ENCODE measurements at regions not wholly inside any gene's neighbourhood (a gene's known extent, or its start where the extent isn't known, plus 50 kb on each side); places are given as distances from the start of the nearest gene placed in this dataset.

DNA sequence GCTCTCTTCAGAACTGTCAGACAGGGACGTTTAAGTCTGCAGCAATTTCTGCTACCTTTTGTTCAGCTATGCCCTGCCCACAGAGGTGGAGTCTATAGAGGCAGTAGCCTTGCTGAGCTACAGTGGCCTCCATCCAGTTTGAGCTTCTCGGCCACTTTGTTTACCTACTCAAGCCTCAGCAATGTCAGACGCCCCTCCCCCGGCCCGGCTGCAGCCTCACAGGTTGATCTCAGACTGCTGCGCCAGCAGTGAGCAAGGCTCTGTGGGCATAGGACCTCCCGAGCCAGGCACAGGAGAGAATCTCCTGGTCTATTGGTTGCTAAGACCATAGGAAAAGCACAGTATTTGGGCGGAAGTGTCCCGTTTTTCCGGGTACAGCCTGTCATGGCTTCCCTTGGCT lies 89.9 kb upstream of the PDC start:
- no peak for ATAC-seq (ENCODE audit: low FRiP score in 2 of 2)
- Histone ChIP-seq H3K9me3 (peaks cover 0 to 16% (median 3%) of the 10 kb centered on the region in 4 donors), H3K27ac (no peak overlapping the region), H3K27me3 (no peaks in the 10 kb centered on the region), H3K36me3 (no peaks in the 10 kb centered on the region), H3K4me1 (no peaks in the 10 kb centered on the region), H3K4me3 (no peak overlapping the region)
- TF ChIP-seq POLR2AphosphoS5 (IDR thresholded peaks at IDR 0.05): no peak
- TF ChIP-seq, protein P1, sequence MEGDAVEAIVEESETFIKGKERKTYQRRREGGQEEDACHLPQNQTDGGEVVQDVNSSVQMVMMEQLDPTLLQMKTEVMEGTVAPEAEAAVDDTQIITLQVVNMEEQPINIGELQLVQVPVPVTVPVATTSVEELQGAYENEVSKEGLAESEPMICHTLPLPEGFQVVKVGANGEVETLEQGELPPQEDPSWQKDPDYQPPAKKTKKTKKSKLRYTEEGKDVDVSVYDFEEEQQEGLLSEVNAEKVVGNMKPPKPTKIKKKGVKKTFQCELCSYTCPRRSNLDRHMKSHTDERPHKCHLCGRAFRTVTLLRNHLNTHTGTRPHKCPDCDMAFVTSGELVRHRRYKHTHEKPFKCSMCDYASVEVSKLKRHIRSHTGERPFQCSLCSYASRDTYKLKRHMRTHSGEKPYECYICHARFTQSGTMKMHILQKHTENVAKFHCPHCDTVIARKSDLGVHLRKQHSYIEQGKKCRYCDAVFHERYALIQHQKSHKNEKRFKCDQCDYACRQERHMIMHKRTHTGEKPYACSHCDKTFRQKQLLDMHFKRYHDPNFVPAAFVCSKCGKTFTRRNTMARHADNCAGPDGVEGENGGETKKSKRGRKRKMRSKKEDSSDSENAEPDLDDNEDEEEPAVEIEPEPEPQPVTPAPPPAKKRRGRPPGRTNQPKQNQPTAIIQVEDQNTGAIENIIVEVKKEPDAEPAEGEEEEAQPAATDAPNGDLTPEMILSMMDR (IDR thresholded peaks at IDR 0.05): no peak
- TF ChIP-seq EP300 (IDR thresholded peaks at IDR 0.05): no peak
- TF ChIP-seq POLR2A (IDR thresholded peaks at IDR 0.05): no peak
- 90 to 94% methylated on average over 6 to 7 of the region's 10 CpGs for WGBS, 2 donors
- DNase-seq: peak in 1 of 2 donors; percentile 32

DNA sequence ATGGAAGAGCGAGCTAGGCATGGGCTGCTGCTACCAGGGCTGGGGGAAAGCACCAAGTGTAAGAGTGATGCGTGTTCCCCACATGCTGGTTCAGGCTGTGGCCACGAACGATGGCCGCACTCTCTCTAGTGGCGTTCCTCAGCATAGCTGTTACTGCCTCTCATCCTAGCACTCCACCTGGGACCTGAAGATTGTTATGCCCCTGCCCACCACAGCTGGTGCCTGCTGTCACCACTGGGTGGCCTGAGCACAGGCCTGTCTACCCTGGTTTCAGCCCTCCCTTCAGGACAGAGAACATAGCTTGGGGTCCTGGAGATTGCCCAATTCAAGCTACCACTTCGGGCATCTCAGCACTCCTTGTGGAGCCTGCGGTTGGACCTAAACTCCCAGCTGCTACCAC lies 80.1 kb upstream of the PDC start:
- Histone ChIP-seq H3K4me3 (no peak overlapping the region), H3K36me3 (no peaks in the 10 kb centered on the region), H3K9me3 (peaks cover 3 to 13% (median 6%) of the 10 kb centered on the region in 4 donors), H3K27me3 (no peaks in the 10 kb centered on the region), H3K4me1 (peaks cover 0 to 7% (median 4%) of the 10 kb centered on the region in 4 donors), H3K27ac (no peak overlapping the region)
- TF ChIP-seq POLR2A (IDR thresholded peaks at IDR 0.05) (no peak), EP300 (IDR thresholded peaks at IDR 0.05) (no peak), POLR2AphosphoS5 (IDR thresholded peaks at IDR 0.05) (no peak)
- TF ChIP-seq, protein P1 (IDR thresholded peaks at IDR 0.05): no peak
- 89 to 100% methylated on average over 2 to 8 of the region's 8 CpGs for WGBS, 2 donors
- peak in 1 of 2 donors; percentile 32 for DNase-seq
- ATAC-seq (ENCODE audit: low FRiP score in 2 of 2): peak in 1 of 2 donors; percentile 24

DNA sequence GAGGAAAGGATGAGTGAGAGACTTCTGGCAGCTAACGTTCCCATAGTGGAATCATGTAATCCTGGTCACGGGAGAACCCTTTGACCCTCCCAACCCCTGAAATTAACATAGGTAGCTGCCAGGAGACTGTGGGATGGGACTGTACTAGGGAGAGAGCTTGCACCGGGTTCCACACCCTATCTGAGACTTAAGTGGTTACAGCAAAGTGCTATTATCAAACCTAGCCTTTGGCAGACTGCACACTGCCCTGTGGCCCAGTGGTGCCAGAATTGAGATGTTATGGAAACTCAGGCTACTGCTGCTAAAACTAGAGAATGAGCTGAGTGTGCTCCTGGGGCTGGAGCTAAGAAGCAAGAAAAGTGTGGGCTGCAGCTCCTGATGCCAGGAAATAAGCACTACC lies 79.6 kb upstream of the PDC start:
- DNase-seq (no peak), ATAC-seq (ENCODE audit: low FRiP score in 2 of 2) (no peak)

DNA sequence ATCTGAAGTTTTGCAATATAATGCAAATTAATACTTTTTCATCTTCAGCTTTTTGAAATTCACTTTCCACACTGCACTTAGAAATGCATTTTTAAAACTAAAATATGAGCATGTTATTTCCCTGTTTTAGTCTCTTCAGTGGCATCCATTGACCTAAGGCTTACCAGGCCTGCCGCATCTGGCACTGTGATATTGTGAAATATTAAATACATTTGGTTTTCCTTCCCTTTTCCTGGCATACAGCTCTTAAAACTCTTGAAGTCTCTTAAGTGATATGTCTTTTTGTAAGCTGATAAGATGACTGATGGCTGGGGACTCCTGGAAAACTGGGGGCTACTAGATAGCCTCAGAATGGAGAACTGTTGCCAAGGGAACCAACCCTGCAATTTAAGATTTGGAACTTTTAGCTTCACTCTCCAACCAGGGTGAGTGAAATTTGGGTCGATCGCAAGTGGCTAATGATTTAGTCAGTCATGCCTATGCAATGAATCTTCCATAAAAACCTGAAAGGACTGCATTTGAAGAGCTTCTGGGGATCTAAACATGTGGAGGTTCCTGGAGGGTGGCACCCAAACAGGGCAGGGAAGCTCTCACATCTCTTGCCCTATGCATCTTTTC lies 75.5 kb upstream of the PDC start:
- ATAC-seq (ENCODE audit: low FRiP score in 2 of 2): peak in 1 of 2 donors; percentile 49

More for the DNA sequence above, 79.6 kb upstream of the PDC start:
- H3K4me1 ChIP-seq: peaks cover 2 to 12% (median 7%) of the 10 kb centered on the region in 4 donors
- H3K27me3 ChIP-seq: no peaks in the 10 kb centered on the region
- no peak overlapping the region for H3K27ac ChIP-seq
- WGBS, 2 donors: 72 to 78% methylated on average over 3 of the region's 3 CpGs
- no peak overlapping the region for H3K4me3 ChIP-seq
- no peaks in the 10 kb centered on the region for H3K36me3 ChIP-seq
- peaks cover 3 to 13% (median 6%) of the 10 kb centered on the region in 4 donors for H3K9me3 ChIP-seq
- TF ChIP-seq, protein P1 (IDR thresholded peaks at IDR 0.05): no peak
- TF ChIP-seq EP300 (IDR thresholded peaks at IDR 0.05) (no peak), POLR2AphosphoS5 (IDR thresholded peaks at IDR 0.05) (no peak), POLR2A (IDR thresholded peaks at IDR 0.05) (no peak)

More for the DNA sequence above, 75.5 kb upstream of the PDC start:
- Histone ChIP-seq H3K9me3 (no peaks in the 10 kb centered on the region), H3K4me3 (no peak overlapping the region), H3K27ac (no peak overlapping the region), H3K36me3 (no peaks in the 10 kb centered on the region), H3K4me1 (peaks cover 2 to 20% (median 9%) of the 10 kb centered on the region in 4 donors), H3K27me3 (no peaks in the 10 kb centered on the region)
- DNase-seq: no peak
- no peak for TF ChIP-seq POLR2AphosphoS5 (IDR thresholded peaks at IDR 0.05)
- TF ChIP-seq, protein P1 (IDR thresholded peaks at IDR 0.05): no peak
- TF ChIP-seq EP300 (IDR thresholded peaks at IDR 0.05): no peak
- no peak for TF ChIP-seq POLR2A (IDR thresholded peaks at IDR 0.05)
- 74 to 76% methylated on average over 3 of the region's 3 CpGs for WGBS, 2 donors

Measured in upper lobe of left lung (tissue), 6 donors.